ENCODE measurements at regions not wholly inside any gene's neighbourhood (a gene's known extent, or its start where the extent isn't known, plus 50 kb on each side); places are given as distances from the start of the nearest gene placed in this dataset.

GRCh38 chr2:220445429-220446105, 818.1 kb downstream of the SLC4A3 start:
- Mint-ChIP-seq H3K27ac (no peak overlapping the region), H3K27me3 (no peaks in the 10 kb centered on the region)
- no peak for DNase-seq (ENCODE audit: low spot score, unreplicated experiment)

GRCh38 chr2:220446106-220446712, 818.8 kb downstream of the SLC4A3 start:
- DNase-seq (ENCODE audit: low spot score, unreplicated experiment), result no peak
- TF ChIP-seq, protein P1, sequence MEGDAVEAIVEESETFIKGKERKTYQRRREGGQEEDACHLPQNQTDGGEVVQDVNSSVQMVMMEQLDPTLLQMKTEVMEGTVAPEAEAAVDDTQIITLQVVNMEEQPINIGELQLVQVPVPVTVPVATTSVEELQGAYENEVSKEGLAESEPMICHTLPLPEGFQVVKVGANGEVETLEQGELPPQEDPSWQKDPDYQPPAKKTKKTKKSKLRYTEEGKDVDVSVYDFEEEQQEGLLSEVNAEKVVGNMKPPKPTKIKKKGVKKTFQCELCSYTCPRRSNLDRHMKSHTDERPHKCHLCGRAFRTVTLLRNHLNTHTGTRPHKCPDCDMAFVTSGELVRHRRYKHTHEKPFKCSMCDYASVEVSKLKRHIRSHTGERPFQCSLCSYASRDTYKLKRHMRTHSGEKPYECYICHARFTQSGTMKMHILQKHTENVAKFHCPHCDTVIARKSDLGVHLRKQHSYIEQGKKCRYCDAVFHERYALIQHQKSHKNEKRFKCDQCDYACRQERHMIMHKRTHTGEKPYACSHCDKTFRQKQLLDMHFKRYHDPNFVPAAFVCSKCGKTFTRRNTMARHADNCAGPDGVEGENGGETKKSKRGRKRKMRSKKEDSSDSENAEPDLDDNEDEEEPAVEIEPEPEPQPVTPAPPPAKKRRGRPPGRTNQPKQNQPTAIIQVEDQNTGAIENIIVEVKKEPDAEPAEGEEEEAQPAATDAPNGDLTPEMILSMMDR (IDR thresholded peaks at IDR 0.05; ENCODE audit: unreplicated experiment), result no peak
- no peaks in the 10 kb centered on the region for H3K27me3 Mint-ChIP-seq

More at GRCh38 chr2:220445429-220446105, 818.1 kb downstream of the SLC4A3 start:
- Mint-ChIP-seq H3K9me3 (ENCODE audit: low read depth) (no peaks in the 10 kb centered on the region), H3K36me3 (ENCODE audit: insufficient read depth) (no peaks in the 10 kb centered on the region), H3K4me1 (ENCODE audit: low read depth) (no peaks in the 10 kb centered on the region), H3K4me3 (ENCODE audit: low read depth) (no peak overlapping the region)
- TF ChIP-seq, protein P1 (IDR thresholded peaks at IDR 0.05; ENCODE audit: unreplicated experiment), result no peak

DNA sequence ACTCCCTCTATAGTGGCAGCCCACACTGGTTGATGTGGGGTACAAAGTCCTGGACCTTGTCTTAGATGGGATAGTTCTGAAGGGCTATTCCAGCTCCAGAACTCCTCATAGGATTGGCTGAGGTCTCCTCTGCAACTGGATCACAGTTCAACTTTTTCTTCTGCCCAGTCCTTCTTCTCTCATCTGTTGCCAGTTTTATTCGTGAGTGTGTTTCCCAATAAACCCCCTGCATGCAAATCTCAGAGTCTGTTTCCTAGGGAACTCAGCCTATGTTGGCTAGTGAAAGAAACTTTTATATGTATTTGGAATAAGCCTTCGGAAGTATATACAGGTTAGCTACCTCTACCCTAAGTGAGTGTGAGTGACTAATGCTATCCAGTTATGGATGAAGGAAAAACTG, 823.4 kb downstream of the SLC4A3 start:
- H3K27ac Mint-ChIP-seq, result no peak overlapping the region
- DNase-seq (ENCODE audit: low spot score, unreplicated experiment), result no peak
- no peaks in the 10 kb centered on the region for H3K36me3 Mint-ChIP-seq (ENCODE audit: insufficient read depth)
- H3K4me3 Mint-ChIP-seq (ENCODE audit: low read depth), result no peak overlapping the region
- no peaks in the 10 kb centered on the region for H3K9me3 Mint-ChIP-seq (ENCODE audit: low read depth)
- TF ChIP-seq, protein P1 (IDR thresholded peaks at IDR 0.05; ENCODE audit: unreplicated experiment), result no peak
- H3K4me1 Mint-ChIP-seq (ENCODE audit: low read depth), result no peaks in the 10 kb centered on the region
- peaks cover 9% of the 10 kb centered on the region for H3K27me3 Mint-ChIP-seq

More at GRCh38 chr2:220446106-220446712, 818.8 kb downstream of the SLC4A3 start:
- Mint-ChIP-seq H3K4me1 (ENCODE audit: low read depth) (no peaks in the 10 kb centered on the region), H3K4me3 (ENCODE audit: low read depth) (no peak overlapping the region), H3K27ac (no peak overlapping the region), H3K9me3 (ENCODE audit: low read depth) (no peaks in the 10 kb centered on the region), H3K36me3 (ENCODE audit: insufficient read depth) (no peaks in the 10 kb centered on the region)

- H3K27me3 Mint-ChIP-seq, result peaks cover 9% of the 10 kb centered on the region
- no peaks in the 10 kb centered on the region for H3K9me3 Mint-ChIP-seq (ENCODE audit: low read depth)
- H3K36me3 Mint-ChIP-seq (ENCODE audit: insufficient read depth), result no peaks in the 10 kb centered on the region
Measured at GRCh38 chr2:220451438-220451837, 824.0 kb downstream of the SLC4A3 start.

DNA sequence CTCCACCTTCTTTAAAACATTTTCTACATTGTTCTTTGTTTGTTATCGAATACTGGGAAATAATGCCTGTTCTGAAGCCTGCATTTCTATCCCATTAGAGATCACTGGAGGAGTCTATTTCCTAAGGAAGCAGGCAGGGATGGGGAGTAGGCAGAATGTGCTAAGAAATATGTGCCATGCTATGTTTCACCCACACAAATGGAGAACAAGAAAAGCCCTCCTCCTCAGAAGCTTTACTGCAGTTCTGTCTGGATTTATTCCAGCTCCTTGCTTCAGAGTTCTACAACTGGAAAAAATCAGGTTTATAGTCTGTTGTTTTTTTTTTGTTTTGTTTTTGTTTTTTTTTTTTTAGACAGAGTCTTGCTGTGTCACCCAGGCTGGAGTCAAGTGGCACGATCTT, 825.1 kb downstream of the SLC4A3 start:
- H3K4me3 Mint-ChIP-seq (ENCODE audit: low read depth), result no peak overlapping the region
- TF ChIP-seq, protein P1 (IDR thresholded peaks at IDR 0.05; ENCODE audit: unreplicated experiment), result no peak

More at GRCh38 chr2:220451438-220451837, 824.0 kb downstream of the SLC4A3 start:
- TF ChIP-seq, protein P1 (IDR thresholded peaks at IDR 0.05; ENCODE audit: unreplicated experiment), result no peak
- DNase-seq (ENCODE audit: low spot score, unreplicated experiment), result no peak
- Mint-ChIP-seq H3K4me1 (ENCODE audit: low read depth) (no peaks in the 10 kb centered on the region), H3K4me3 (ENCODE audit: low read depth) (no peak overlapping the region), H3K27ac (no peak overlapping the region)

More for the DNA sequence above, 825.1 kb downstream of the SLC4A3 start:
- peaks cover 9% of the 10 kb centered on the region for H3K27me3 Mint-ChIP-seq
- DNase-seq (ENCODE audit: low spot score, unreplicated experiment), result no peak
- no peaks in the 10 kb centered on the region for H3K4me1 Mint-ChIP-seq (ENCODE audit: low read depth)
- H3K27ac Mint-ChIP-seq, result no peak overlapping the region
- H3K9me3 Mint-ChIP-seq (ENCODE audit: low read depth), result no peaks in the 10 kb centered on the region
- H3K36me3 Mint-ChIP-seq (ENCODE audit: insufficient read depth), result no peaks in the 10 kb centered on the region
